ENCODE measurements at regions not wholly inside any gene's neighbourhood (a gene's known extent, or its start where the extent isn't known, plus 50 kb on each side); places are given as distances from the start of the nearest gene placed in this dataset.
"Not testable (repeated sequence)": the region's sequence is repeated elsewhere in the genome, so short reads cannot be mapped to it uniquely, and the experiment has no call there.

- no peaks in the 10 kb centered on the region for H3K9me3 ChIP-seq (ENCODE audit: insufficient read depth, low read length, severe bottlenecking)
- H3K4me1 ChIP-seq (ENCODE audit: insufficient read depth, low read length) = no peaks in the 10 kb centered on the region
- H3K4me2 ChIP-seq (ENCODE audit: insufficient read depth, low read length) = no peak overlapping the region
- H3K27me3 ChIP-seq (ENCODE audit: insufficient read depth, low read length, poor library complexity) = no peaks in the 10 kb centered on the region
- no peak for TF ChIP-seq CTCF (IDR thresholded peaks at IDR 0.05; ENCODE audit: borderline replicate concordance, extremely low read depth, low read length, poor library complexity, severe bottlenecking)
- no peak for TF ChIP-seq EZH2 (IDR thresholded peaks at IDR 0.05; ENCODE audit: borderline replicate concordance, low read depth, low read length, severe bottlenecking)
- no peaks in the 10 kb centered on the region for H3K36me3 ChIP-seq (ENCODE audit: insufficient read depth, low read length)
- H3K27ac ChIP-seq (ENCODE audit: low read length) = no peak overlapping the region
- ATAC-seq (ENCODE audit: insufficient read depth, low read depth) (no peak), DNase-seq (no peak)
- H4K20me1 ChIP-seq (ENCODE audit: insufficient read depth, low read length) = no peaks in the 10 kb centered on the region
- H2AFZ ChIP-seq (ENCODE audit: low read depth, low read length) = no peak overlapping the region
- H3K9ac ChIP-seq (ENCODE audit: low read depth, low read length) = no peak overlapping the region
- no peaks in the 10 kb centered on the region for H3K79me2 ChIP-seq (ENCODE audit: insufficient read depth, low read length)
- no peak overlapping the region for H3K4me3 ChIP-seq (ENCODE audit: low read depth in 1 of 2, low read length in 2 of 2)
Measured at GRCh38 chr5:162811071-162811470, 626.3 kb upstream of the CCNG1 start.

GRCh38 chr5:162816816-162817215 lies 620.6 kb upstream of the CCNG1 start:
- Histone ChIP-seq H3K27me3 (ENCODE audit: insufficient read depth, low read length, poor library complexity) (no peaks in the 10 kb centered on the region), H4K20me1 (ENCODE audit: insufficient read depth, low read length) (no peaks in the 10 kb centered on the region), H3K9ac (ENCODE audit: low read depth, low read length) (no peak overlapping the region), H3K4me2 (ENCODE audit: insufficient read depth, low read length) (no peak overlapping the region), H3K4me1 (ENCODE audit: insufficient read depth, low read length) (no peaks in the 10 kb centered on the region), H3K9me3 (ENCODE audit: insufficient read depth, low read length, severe bottlenecking) (no peaks in the 10 kb centered on the region), H2AFZ (ENCODE audit: low read depth, low read length) (no peak overlapping the region), H3K4me3 (ENCODE audit: low read depth in 1 of 2, low read length in 2 of 2) (no peak overlapping the region), H3K36me3 (ENCODE audit: insufficient read depth, low read length) (no peaks in the 10 kb centered on the region), H3K27ac (ENCODE audit: low read length) (no peak overlapping the region), H3K79me2 (ENCODE audit: insufficient read depth, low read length) (no peaks in the 10 kb centered on the region)
- no peak for DNase-seq
- no peak for ATAC-seq (ENCODE audit: insufficient read depth, low read depth)
- TF ChIP-seq EZH2 (IDR thresholded peaks at IDR 0.05; ENCODE audit: borderline replicate concordance, low read depth, low read length, severe bottlenecking) (no peak), CTCF (IDR thresholded peaks at IDR 0.05; ENCODE audit: borderline replicate concordance, extremely low read depth, low read length, poor library complexity, severe bottlenecking) (no peak)

DNA sequence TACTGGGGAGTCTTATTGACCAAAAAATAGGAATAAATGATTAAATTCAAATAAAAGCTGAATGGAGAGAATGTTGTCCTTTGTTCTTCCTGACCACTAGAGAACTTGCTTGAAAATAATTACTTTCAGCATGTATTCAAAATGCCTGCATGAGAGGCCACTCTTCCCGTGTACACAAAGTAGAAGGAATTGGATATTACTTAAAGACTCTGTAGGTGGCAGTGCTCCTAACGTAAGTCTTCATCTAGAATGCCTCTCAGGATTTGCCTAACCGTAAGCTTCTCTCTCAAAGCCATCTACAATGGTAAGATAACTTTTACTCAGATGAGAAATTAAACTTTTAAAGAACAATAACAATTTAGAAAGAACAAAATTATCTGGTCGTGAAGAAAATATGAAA lies 620.0 kb upstream of the CCNG1 start:
- H3K79me2 ChIP-seq (ENCODE audit: insufficient read depth, low read length) = no peaks in the 10 kb centered on the region
- H2AFZ ChIP-seq (ENCODE audit: low read depth, low read length) = no peak overlapping the region
- no peak overlapping the region for H3K4me3 ChIP-seq (ENCODE audit: low read depth in 1 of 2, low read length in 2 of 2)
- no peaks in the 10 kb centered on the region for H3K36me3 ChIP-seq (ENCODE audit: insufficient read depth, low read length)
- ATAC-seq (ENCODE audit: insufficient read depth, low read depth) (no peak), DNase-seq (no peak)
- no peak overlapping the region for H3K4me2 ChIP-seq (ENCODE audit: insufficient read depth, low read length)
- no peaks in the 10 kb centered on the region for H3K27me3 ChIP-seq (ENCODE audit: insufficient read depth, low read length, poor library complexity)
- H3K27ac ChIP-seq (ENCODE audit: low read length) = no peak overlapping the region
- H3K9ac ChIP-seq (ENCODE audit: low read depth, low read length) = no peak overlapping the region
- H4K20me1 ChIP-seq (ENCODE audit: insufficient read depth, low read length) = no peaks in the 10 kb centered on the region
- no peaks in the 10 kb centered on the region for H3K4me1 ChIP-seq (ENCODE audit: insufficient read depth, low read length)
- no peaks in the 10 kb centered on the region for H3K9me3 ChIP-seq (ENCODE audit: insufficient read depth, low read length, severe bottlenecking)
- TF ChIP-seq EZH2 (IDR thresholded peaks at IDR 0.05; ENCODE audit: borderline replicate concordance, low read depth, low read length, severe bottlenecking) = no peak
- no peak for TF ChIP-seq CTCF (IDR thresholded peaks at IDR 0.05; ENCODE audit: borderline replicate concordance, extremely low read depth, low read length, poor library complexity, severe bottlenecking)

GRCh38 chr5:162821664-162822063 lies 615.7 kb upstream of the CCNG1 start:
- H3K9me3 ChIP-seq (ENCODE audit: insufficient read depth, low read length, severe bottlenecking); H3K4me2 ChIP-seq (ENCODE audit: insufficient read depth, low read length); H3K9ac ChIP-seq (ENCODE audit: low read depth, low read length): not testable (repeated sequence)

More at GRCh38 chr5:162821664-162822063, 615.7 kb upstream of the CCNG1 start:
- not testable (repeated sequence) for H3K4me1 ChIP-seq (ENCODE audit: insufficient read depth, low read length); H3K4me3 ChIP-seq (ENCODE audit: low read depth in 1 of 2, low read length in 2 of 2); H3K36me3 ChIP-seq (ENCODE audit: insufficient read depth, low read length); H3K27me3 ChIP-seq (ENCODE audit: insufficient read depth, low read length, poor library complexity); H4K20me1 ChIP-seq (ENCODE audit: insufficient read depth, low read length); DNase-seq; H2AFZ ChIP-seq (ENCODE audit: low read depth, low read length); ATAC-seq (ENCODE audit: insufficient read depth, low read depth); H3K79me2 ChIP-seq (ENCODE audit: insufficient read depth, low read length); H3K27ac ChIP-seq (ENCODE audit: low read length)

Data from DND-41 (cell line).